HEK293T (cell line): ENCODE measurements at regions not wholly inside any gene's neighbourhood (a gene's known extent, or its start where the extent isn't known, plus 50 kb on each side); places are given as distances from the start of the nearest gene placed in this dataset.

ENCODE experiments used
- CTCF ChIA-PET: fragments of 350-600 bp; formaldehyde crosslinking; extraction: SDS; loops from one replicate; lab custom pipeline; 2021; ENCODE audit warnings: antibody characterized with exemption, inconsistent platforms; lab: Yijun Ruan, JAX
- POLR2A ChIA-PET: fragments of 350-600 bp; formaldehyde crosslinking; extraction: SDS; loops from one replicate; lab custom pipeline; 2020; ENCODE audit warnings: antibody characterized with exemption, inconsistent platforms; lab: Yijun Ruan, JAX
- DNase-seq: peaks from one replicate; pipeline ENCODE4 v3.0.0; 2012; ENCODE audit warnings: mixed read lengths; ENCODE audit errors: extremely low spot score
- ARNT ChIP-seq: fragments of 450-650 bp; IDR thresholded peaks from 2 replicates; pipeline ENCODE4 v1.6.1; 2017; ENCODE audit warnings: mild to moderate bottlenecking
- BHLHE40 ChIP-seq: fragments of 450-650 bp; IDR thresholded peaks from 2 replicates; pipeline ENCODE4 v1.6.1; 2016; ENCODE audit warnings: mild to moderate bottlenecking, moderate library complexity, borderline replicate concordance
- CTBP1 ChIP-seq: fragments of 450-650 bp; IDR thresholded peaks from 2 replicates; pipeline ENCODE4 v1.6.1; 2016; ENCODE audit warnings: borderline replicate concordance
- ELF4 ChIP-seq: fragments of 450-650 bp; IDR thresholded peaks from 2 replicates; pipeline ENCODE4 v1.6.1; 2017; ENCODE audit warnings: antibody characterized with exemption
- FOXA1 ChIP-seq: fragments of 450-650 bp; IDR thresholded peaks from 2 replicates; pipeline ENCODE4 v1.6.1; 2016; ENCODE audit warnings: mild to moderate bottlenecking
- FOXK2 ChIP-seq: fragments of 450-650 bp; IDR thresholded peaks from 2 replicates; pipeline ENCODE4 v1.6.1; 2016; ENCODE audit warnings: mild to moderate bottlenecking
- FOXM1 ChIP-seq: fragments of 450-650 bp; IDR thresholded peaks from 2 replicates; pipeline ENCODE4 v1.6.1; 2017; ENCODE audit warnings: mild to moderate bottlenecking, borderline replicate concordance
- HDGF ChIP-seq: fragments of 450-650 bp; IDR thresholded peaks from 2 replicates; pipeline ENCODE4 v1.6.1; 2017; ENCODE audit warnings: antibody characterized with exemption, borderline replicate concordance
- L3MBTL2 ChIP-seq: fragments of 450-650 bp; conservative IDR thresholded peaks from 2 replicates; pipeline ENCODE4 v1.6.1; 2016; ENCODE audit warnings: mild to moderate bottlenecking
- LEF1 ChIP-seq: fragments of 450-650 bp; IDR thresholded peaks from 2 replicates; pipeline ENCODE4 v1.6.1; 2017; ENCODE audit warnings: mild to moderate bottlenecking, borderline replicate concordance
- NFRKB ChIP-seq: fragments of 450-650 bp; IDR thresholded peaks from 2 replicates; pipeline ENCODE4 v1.6.1; 2016; ENCODE audit warnings: mild to moderate bottlenecking, moderate library complexity
- PKNOX1 ChIP-seq: fragments of 450-650 bp; IDR thresholded peaks from 2 replicates; pipeline ENCODE4 v1.6.1; 2016
- SP1 ChIP-seq: fragments of 450-650 bp; IDR thresholded peaks from 2 replicates; pipeline ENCODE4 v1.6.1; 2017
- SUZ12 ChIP-seq: fragments of 450-650 bp; IDR thresholded peaks from 2 replicates; pipeline ENCODE4 v1.6.1; 2016; ENCODE audit warnings: mild to moderate bottlenecking
- TARDBP ChIP-seq: fragments of 450-650 bp; IDR thresholded peaks from 2 replicates; pipeline ENCODE4 v1.6.1; 2016
- ZNF384 ChIP-seq: fragments of 450-650 bp; IDR thresholded peaks from 2 replicates; pipeline ENCODE4 v1.6.1; 2016

GRCh38 chr7:107233-107632 lies 85.1 kb upstream of the FAM20C start:
- no peak for TF ChIP-seq FOXK2
- TF ChIP-seq ELF4 = no peak
- no peak for TF ChIP-seq ZNF384
- TF ChIP-seq BHLHE40 = no peak
- no peak for TF ChIP-seq FOXA1
- TF ChIP-seq PKNOX1 = no peak
- TF ChIP-seq SUZ12 = no peak
- DNase-seq = no peak
- ChIA-PET POLR2A (no interaction called here), CTCF (no interaction called here)

- CTCF ChIA-PET = no interaction called here
- POLR2A ChIA-PET = no interaction called here
- TF ChIP-seq SUZ12 = no peak
- no peak for TF ChIP-seq FOXM1
- no peak for TF ChIP-seq NFRKB
- TF ChIP-seq L3MBTL2 = no peak
- TF ChIP-seq CTBP1 = no peak
- no peak for TF ChIP-seq TARDBP
- TF ChIP-seq PKNOX1 = no peak
- no peak for TF ChIP-seq SP1
- no peak for TF ChIP-seq FOXK2
- no peak for TF ChIP-seq LEF1
- no peak for TF ChIP-seq ARNT
- no peak for TF ChIP-seq HDGF
- no peak for TF ChIP-seq BHLHE40
- TF ChIP-seq ZNF384 = no peak
- no peak for TF ChIP-seq ELF4
- no peak for TF ChIP-seq FOXA1
- DNase-seq = no peak
These were observed 84.5 kb upstream of the FAM20C start for GRCh38 chr7:107907-108306.

- TF ChIP-seq SP1 (no peak), NFRKB (no peak), HDGF (no peak), ZNF384 (no peak), FOXA1 (no peak), BHLHE40 (no peak), ARNT (no peak), LEF1 (no peak), SUZ12 (no peak), FOXK2 (no peak), ELF4 (no peak), TARDBP (no peak), L3MBTL2 (no peak), CTBP1 (no peak)
- DNase-seq = no peak
- CTCF ChIA-PET = no interaction called here
- POLR2A ChIA-PET = no interaction called here
These were observed 83.3 kb upstream of the FAM20C start for GRCh38 chr7:109094-109493.

- ChIA-PET POLR2A (no interaction called here), CTCF (no interaction called here)
- TF ChIP-seq FOXM1 (no peak), NFRKB (no peak), SP1 (no peak)
- DNase-seq = no peak
These were observed 82.3 kb upstream of the FAM20C start for GRCh38 chr7:109898-110556.

- DNase-seq = no peak
- ChIA-PET POLR2A (no interaction called here), CTCF (no interaction called here)
- TF ChIP-seq PKNOX1 (no peak), TARDBP (no peak)
These were observed 81.7 kb upstream of the FAM20C start for GRCh38 chr7:110557-111232.

GRCh38 chr7:111591-111990 lies 80.8 kb upstream of the FAM20C start:
- DNase-seq = no peak
- ChIA-PET CTCF (no interaction called here), POLR2A (no interaction called here)
- TF ChIP-seq TARDBP = no peak
- TF ChIP-seq ZNF384 = no peak
- TF ChIP-seq CTBP1 = no peak
- no peak for TF ChIP-seq L3MBTL2
- no peak for TF ChIP-seq FOXM1
- TF ChIP-seq PKNOX1 = no peak
- TF ChIP-seq FOXA1 = no peak
- TF ChIP-seq BHLHE40 = no peak
- no peak for TF ChIP-seq NFRKB
- TF ChIP-seq LEF1 = no peak
- TF ChIP-seq ARNT = no peak
